Body of pancreas (tissue), 4 donors: ENCODE measurements at regions not wholly inside any gene's neighbourhood (a gene's known extent, or its start where the extent isn't known, plus 50 kb on each side); places are given as distances from the start of the nearest gene placed in this dataset.

Experiments
- CTCF ChIP-seq, 7 experiments: fragments of 450-650 bp in 4 of 7; fragments of 200-600 bp in 3 of 7; sonication (generic) in 3 of 7; IDR thresholded peaks; one replicate each; pipeline ENCODE4 v1.5.1; 2016 to 2019; ENCODE audit warnings: antibody characterized with exemption in 7 of 7
- POLR2A ChIP-seq, 3 donors: fragments of 450-650 bp; IDR thresholded peaks; one replicate each; pipeline ENCODE4 v1.6.1; 2016; ENCODE audit warnings: antibody characterized with exemption in 3 of 3, mild to moderate bottlenecking in 2 of 3

GRCh38 chr6:66526061-66526460, 819.0 kb upstream of the EYS start:
- TF ChIP-seq POLR2A (IDR thresholded peaks at IDR 0.05) (no peak), CTCF (IDR thresholded peaks at IDR 0.05) (no peak)
